NB4 (cell line): ENCODE measurements at regions not wholly inside any gene's neighbourhood (a gene's known extent, or its start where the extent isn't known, plus 50 kb on each side); places are given as distances from the start of the nearest gene placed in this dataset.

Source experiments
- CTCF ChIP-seq: IDR thresholded peaks from one replicate; pipeline ENCODE4 v1.5.1; 2012; ENCODE audit warnings: low read depth, low read length
- POLR2A ChIP-seq: IDR thresholded peaks from 2 replicates; pipeline ENCODE4 v1.6.1; 2011; ENCODE audit warnings: mild to moderate bottlenecking; ENCODE audit not compliant: insufficient read length; ENCODE audit errors: extremely low read depth

- TF ChIP-seq POLR2A (no peak), CTCF (no peak)
These were observed 732.5 kb upstream of the POM121L12 start for GRCh38 chr7:52302765-52303520.
